Middle frontal gyrus (tissue), 1 donor: ENCODE measurements at regions not wholly inside any gene's neighbourhood (a gene's known extent, or its start where the extent isn't known, plus 50 kb on each side); places are given as distances from the start of the nearest gene placed in this dataset.

ENCODE experiments used
- DNase-seq: peaks from one replicate; pipeline ENCODE4 v3.0.0-alpha.2; 2015; ENCODE audit warnings: low spot score; ENCODE audit errors: extremely low spot score

DNA sequence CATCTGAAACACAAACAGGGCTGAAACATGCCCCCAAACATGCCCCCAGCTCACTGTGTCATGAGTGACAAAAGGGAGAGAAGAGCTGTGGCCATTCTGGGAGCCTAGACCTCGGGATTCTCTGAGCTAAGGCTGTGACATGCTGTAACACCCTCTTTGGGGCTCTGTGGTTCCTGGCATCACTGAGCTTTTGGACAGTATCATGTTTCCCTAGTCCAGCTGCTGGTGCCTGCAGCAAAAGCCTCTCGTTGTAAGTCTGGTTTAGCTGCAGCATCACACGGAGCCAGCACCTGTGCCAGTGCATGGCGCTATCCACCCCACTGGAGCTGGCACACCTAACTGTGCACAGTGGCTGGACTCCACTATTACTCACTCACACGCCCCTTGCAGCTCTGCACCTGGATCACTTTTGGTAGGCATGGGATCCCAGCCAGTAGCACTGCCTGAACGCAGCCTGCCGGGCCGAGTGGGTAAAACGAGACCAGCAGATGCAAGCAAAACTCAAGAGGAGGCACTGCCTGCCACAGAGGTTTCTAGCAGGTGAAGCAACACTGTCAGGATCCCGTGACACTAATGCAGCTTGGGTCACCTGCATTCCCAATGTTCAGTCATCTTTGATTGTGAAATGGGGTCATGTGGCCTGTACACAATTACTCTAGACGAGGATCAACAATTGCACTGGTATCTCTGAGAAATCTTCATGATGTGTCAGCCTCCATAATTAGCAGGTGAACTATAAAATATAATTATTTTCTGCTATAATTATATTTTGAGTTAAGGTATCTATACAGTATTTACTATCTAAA, 547.2 kb downstream of the ZNF804A start:
- no peak for DNase-seq

DNA sequence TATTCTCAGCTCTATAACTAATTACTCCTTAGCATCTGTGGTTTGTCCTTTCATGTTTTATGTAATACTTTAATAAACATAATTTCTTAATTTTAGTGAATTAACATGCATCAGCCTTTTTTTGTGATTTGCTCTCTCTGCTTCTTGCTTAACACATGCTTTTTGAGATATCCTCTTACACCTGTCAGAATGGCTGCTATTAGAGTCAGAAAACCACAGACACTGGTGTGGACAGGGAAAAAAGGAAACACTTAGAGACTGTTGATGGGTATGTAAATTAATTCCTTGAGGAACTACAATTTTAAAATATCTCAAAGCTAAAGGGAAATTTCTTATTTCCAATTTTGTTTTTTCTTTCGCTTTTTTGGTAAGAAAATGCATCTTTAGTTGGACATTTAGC, 549.0 kb downstream of the ZNF804A start:
- no peak for DNase-seq

DNA sequence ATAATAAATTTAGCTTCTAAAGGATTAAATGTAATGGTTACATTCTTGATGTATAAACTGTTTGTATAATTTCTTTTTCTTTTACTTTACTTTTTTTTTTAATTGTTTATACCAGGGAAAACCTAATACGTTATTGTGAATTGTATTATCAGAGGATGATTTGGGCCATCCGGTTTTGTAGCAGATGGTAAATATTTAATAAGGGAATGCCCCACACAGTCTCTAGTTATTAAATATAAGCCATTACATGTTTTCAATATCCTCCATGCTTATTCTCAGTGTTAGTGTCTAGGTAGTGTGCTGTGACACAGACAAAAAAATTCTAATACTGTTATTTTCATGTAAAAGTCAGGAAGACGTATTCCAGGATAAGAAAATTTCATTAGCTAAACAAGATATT, 553.9 kb downstream of the ZNF804A start:
- DNase-seq, result no peak

DNA sequence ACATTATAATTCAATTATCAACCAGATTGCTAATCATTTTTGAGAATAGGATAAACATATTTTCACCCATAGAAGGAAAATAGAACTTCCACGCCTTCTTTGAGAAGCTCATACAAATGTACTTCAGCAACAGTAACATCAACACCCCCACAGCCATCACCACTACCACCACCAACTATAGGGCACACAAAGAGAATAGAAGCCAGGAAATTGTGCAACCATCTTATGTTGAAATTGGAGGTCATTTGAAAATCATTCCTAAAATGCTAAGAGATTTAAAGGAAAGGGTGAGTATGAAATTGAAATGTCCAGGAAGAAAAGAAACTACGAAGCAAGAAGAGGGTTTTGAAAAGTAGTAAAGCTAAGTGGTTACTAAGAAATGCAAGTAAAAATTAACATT, 563.4 kb downstream of the ZNF804A start:
- no peak for DNase-seq

DNA sequence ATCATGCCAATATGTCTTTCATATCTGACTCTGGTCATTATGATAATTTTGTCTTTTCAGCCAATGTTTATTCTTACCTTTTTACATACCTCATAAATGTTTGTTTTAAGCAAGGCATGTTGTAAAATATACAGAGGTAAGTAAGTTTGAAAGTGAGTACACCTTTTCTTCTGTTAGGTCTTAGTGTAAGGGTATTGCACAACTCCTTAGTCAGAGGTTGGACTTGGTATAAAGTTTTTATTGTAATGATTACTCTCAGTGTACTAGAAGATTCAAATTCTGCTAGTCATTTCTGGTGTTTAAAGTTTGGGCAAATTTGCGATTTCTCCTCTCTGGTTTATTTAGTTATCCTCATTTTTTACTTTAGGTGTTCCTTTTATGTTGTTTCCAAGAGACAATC, 564.3 kb upstream of the FSIP2 start:
- DNase-seq, result no peak

DNA sequence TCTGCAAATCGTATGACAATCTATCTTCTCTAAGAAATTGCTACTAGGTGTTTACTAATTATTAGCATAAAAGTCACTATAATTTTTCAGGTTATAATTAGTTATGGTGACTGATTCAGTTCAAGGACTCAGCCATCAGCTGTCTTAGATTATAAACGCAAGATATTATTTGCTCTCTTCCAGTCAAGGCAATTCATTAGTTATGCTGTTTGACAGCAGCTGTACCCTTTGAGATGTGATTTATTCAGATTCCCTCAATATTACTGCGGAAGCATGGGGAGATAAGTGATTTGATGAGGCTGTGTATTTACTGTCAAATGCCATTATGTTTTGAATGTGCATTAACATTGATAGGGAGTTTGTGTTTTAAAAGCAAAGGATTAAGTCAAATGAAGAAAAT, 558.9 kb upstream of the FSIP2 start:
- no peak for DNase-seq

DNA sequence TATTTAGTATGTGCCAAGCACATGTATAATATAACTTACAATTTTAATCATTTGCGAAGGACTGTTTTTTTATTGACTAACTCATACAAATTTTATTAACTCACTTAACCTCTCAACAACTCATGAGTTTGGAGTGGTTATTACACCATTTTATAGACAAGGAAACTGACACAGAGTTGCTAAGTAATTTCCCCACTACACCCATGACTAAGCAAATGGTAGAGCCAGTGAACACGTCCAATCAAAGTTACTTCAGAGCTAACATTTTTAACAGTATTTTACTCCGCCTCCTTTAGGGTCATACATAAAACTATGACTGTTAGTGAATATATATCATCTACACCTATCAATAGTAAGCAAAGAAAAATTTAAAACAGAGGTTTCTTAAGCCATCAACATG, 556.7 kb upstream of the FSIP2 start:
- no peak for DNase-seq

DNA sequence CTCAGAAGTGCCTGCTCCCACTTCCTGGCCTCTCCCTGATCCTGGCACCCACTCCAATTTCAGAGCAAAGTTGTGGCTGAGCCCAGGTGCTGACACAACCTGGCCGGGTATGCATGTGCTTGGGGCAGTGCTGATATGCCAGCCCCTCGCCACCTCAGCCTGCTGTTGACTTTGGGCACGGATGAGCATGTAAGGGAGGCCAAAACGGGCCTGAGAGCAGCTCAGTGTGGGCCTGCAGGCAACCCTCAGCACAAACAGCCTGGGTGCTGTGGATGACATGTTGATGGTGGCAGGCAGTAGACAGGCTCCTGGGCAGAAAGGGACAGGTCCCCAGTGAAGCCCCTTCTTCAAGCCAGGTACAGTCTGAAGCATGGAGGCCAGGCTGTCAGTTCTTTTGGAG, 553.6 kb upstream of the FSIP2 start:
- no peak for DNase-seq

DNA sequence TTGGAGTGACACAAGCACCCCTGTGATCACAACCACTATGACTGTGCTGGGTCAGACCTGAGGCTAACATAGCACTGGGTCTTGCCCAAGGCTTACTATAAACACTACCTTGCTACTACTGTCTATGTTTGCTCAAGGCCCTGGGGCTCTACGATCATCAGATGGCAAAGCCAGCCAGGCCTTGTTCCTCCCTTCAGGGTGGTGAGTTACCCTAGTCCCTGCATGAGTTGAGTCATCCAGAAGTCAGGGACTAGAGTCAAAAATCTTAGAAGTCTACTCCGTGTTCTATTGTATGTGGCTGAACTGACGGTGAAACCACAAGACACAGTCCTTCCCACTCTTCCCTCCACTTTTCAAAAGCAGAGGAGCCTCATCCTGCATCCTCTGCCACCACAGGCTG, 551.2 kb upstream of the FSIP2 start:
- no peak for DNase-seq

DNA sequence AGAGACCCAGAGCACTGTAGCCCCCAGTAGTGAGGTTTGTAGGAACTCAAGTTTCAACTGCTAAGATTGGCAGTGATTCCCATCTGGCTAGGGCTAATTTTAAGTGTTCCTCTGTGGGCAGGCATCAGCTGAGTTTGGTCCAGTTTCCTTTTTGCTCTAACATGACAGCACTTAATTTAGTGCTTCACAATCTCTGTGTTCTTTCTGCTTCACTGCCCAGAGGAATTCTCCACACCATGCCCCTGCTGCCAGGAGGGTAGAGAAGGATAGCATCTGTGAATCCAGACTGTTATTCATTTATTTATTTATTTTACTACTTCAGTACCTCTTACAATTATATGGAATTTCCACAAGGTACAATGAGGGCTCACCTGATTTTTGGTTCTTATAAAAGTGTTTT, 549.9 kb upstream of the FSIP2 start:
- no peak for DNase-seq

DNA sequence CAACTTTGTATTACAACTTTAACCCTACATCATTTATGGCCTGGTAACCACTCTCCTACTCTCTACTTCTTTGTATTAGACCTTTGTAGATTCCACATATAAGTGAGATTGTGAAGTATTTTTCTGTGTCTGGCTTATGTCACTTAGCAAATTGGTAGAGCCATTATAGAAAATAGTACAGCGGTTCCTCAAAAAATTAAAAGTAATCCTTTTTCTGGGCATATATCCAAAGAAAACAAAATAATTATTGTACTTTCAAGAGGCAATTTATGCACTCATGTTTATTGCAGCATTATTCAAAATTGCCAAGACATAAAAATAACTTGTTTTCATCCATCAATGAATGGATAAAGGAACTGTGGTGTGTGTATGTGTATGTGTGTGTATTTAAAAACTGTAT, 537.5 kb upstream of the FSIP2 start:
- no peak for DNase-seq

DNA sequence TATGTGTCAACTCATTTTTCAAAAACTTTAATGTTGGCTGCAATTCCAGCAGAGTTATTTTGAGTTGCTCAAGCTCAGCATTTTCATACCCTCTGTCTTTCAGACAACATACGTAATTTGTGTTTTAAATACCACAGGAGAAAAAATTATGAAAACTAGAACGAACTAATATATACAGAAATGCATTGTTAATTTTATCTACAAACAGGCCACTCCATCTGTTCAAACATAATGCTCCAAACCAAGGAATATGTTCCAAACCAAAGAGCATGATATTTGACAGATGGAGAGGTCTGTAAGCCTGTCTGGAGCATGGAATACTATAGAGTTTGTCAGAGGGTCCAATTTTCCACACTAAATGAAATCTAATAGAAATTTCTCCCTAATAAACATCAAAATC, 536.2 kb upstream of the FSIP2 start:
- DNase-seq, result no peak

DNA sequence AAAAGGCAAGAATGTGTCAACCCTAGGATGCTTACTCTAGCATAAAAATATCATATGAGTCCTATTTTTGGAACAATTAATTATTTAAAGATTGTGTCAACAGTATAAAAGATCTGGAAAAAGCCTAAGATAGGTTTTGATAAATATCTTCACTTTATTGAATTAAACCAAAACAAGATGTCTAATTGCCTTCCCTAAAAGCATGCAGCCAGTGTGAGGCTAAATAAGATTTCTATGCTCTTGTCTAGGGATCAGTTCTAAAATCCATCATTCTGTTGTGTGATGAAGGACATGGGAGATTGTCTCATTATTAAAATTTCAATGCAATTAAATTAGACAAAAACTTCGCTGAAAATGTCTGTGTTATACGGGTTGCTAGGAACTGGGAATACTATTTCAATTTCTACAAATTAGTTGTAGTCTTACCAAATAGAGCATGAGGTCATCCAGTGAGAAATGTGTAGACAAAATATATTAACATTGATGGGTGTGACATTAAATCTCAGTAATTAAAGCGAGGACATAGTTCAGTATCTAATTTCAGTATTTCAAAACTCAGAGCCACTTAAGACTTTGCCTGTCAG, 535.6 kb upstream of the FSIP2 start:
- DNase-seq, result no peak

DNA sequence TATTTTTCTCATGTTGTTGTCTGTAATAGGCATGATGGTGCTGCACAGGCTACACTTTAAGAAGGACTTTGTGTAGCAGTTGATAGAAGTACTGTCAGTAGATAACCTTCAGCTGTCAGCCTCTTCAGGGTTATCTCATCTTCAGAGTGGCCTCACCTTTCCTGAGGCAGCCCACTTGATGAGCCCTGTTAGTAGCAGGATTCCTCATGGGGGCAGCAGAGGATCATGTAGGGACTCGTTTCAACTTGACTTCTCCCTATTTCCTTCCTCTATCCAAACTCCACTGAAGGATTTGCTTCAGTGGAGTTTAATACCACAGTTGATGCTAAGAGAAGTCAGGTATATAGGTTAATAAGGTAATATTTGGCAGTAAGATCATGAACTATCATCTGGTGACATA, 530.3 kb upstream of the FSIP2 start:
- DNase-seq, result no peak

DNA sequence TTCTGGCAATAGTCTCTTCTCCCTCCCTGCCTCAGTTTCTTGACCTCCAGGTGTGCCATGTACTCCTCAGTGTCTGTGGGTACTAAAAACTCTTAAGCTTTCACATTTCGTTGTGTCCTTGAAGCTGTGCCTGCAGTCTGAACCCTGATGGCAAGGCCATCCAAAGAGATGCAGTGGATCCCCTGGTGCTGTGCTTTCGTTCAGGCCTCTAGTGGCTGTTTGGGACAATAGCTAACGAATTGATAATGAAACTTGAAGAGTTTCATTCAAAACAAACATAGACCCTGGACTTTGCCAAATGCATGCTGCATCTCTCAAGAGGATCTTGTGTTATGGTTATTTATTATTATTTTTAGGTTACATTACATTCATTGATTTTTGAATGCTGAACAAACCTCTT, 523.1 kb upstream of the FSIP2 start:
- DNase-seq, result no peak

DNA sequence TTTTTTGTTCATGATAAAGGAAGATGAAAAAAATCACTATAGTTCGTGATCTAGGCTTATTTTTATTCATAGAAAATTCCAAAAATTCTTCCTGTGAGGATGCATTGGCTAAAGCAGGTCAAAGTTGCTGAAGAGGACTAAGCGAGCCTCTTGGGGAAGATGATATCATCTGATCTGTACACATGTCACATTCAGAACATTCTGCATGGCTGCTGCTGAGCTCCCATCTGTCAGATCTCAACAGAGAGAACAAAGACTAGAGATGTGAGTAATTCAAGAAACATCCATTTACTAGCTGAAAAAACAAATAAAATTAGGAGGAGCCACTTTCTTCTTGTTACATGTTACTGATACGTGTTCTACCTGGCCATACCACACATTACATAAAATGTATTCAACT, 518.6 kb upstream of the FSIP2 start:
- DNase-seq, result no peak

DNA sequence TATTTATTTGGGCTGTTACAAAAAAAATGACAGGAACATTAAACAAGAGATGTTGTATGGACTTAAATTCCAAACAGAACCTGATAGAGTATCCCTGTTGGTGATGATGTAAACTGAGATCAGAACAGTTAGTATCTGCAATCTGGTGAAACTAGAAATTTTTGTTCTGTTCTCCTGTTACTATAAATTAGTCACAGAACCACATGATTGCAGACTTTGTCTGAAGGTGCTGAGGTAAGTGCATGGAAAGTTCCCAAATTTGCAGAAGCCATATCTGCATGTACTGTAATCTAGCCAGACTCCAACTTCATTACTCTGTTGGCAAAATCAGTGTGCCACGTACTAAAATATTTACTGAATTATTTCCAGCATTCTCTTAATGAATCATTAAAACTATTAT, 516.3 kb upstream of the FSIP2 start:
- no peak for DNase-seq

DNA sequence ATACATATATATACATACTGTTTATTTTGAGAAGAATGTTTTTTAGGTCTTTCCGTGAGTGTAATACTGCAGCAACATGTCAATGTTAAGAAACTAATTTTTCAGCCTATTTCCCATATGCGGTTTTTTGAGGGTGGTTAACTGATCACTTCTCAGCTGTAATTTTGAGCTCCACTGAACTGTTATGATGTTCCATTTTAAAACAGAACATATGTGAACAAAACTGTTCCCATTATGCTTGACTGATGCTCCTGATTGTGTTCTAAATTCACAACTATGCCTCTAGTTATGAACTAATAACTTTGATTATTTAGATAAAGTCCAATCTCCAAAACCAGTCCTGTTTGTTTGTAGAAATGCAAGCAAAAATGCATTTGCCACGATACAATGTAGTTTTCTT, 511.2 kb upstream of the FSIP2 start:
- DNase-seq, result no peak

DNA sequence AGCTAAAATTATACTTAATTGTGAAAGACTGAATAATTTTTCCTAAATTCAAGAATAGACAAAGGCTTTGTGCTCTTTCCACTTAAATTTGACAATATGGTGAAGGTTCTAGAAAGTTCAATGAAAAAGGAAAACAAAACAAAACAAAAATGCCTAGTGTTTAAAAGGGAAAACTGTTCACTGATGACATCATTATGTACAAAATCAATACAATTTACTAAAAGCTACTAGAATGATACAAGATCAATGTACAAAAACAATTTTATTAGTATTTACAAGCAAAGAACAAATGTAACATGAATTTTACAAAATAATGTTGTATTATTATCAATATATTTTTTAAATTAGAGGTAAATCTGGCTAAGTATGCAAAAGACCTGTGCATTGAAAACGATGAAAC, 499.1 kb upstream of the FSIP2 start:
- no peak for DNase-seq

DNA sequence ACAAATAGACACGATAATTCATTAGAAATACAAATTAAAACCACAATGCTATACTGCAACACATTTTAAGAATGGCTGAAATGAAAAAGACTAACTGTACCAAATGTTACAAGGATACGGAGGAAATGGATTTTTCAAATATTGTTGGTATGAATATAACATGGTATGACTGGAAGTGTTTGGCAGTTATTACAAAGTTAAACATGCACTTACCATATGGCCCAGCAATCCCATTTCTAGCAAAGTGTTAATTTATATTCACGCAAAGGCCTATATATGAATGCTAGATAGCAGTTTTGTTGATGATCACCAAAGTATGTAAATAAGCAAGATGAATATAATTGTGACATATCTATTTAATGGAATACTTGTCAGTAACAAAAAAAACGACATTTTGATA, 497.8 kb upstream of the FSIP2 start:
- DNase-seq, result no peak

DNA sequence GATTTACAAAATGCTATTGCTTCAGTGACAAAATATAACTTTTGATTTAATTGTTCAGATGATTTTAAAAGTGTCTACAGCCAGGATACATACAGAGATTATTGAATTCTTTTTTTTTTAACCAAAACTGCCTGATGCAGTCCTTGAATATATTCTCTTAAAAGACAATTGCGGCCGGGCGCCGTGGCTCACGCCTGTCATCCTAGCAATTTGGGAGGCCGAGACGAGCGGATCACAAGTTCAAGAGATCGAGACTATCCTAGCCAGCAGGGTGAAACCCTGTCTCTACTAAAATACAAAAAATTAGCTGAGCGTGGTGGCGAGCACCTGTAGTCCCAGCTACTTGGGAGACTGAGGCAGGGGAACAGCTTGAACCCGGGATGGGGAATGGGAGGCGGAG, 497.0 kb upstream of the FSIP2 start:
- no peak for DNase-seq

DNA sequence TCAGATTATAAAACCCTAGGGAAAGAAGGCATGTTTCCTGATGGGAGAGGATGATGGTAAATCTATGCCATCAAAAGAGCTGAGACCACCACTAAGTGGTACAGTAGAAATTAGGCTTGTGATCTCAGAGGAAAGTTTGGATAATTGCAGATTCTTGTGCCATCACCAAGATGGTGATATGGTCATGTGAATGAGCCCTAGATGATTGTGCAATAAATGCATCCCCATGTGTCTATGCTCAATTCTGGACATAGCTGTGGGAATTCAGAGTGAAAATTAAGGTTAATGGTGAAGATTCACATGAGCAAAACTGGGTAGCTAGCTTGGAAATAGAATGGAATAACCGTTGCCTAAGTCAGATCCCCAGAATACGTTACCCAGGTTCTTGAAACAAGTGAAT, 496.1 kb upstream of the FSIP2 start:
- no peak for DNase-seq

DNA sequence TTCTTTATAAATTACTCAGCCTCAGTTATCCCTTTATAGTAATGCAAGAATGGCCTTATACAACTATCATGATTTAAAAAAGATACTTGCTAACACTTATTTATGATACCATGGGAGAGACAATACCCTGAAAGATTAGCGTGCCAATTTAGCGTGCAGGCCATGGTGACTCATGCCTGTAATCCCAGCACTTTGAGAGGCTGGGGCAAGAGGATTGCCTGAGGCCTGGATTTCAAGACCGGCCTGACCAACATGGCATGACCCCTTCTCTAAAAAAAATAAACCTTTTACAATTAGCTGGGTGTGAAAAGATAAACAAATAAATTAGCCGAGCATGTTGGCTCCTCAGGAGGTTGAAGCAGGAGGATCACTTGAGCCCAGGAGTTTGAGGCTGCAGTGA, 493.4 kb upstream of the FSIP2 start:
- DNase-seq, result no peak

DNA sequence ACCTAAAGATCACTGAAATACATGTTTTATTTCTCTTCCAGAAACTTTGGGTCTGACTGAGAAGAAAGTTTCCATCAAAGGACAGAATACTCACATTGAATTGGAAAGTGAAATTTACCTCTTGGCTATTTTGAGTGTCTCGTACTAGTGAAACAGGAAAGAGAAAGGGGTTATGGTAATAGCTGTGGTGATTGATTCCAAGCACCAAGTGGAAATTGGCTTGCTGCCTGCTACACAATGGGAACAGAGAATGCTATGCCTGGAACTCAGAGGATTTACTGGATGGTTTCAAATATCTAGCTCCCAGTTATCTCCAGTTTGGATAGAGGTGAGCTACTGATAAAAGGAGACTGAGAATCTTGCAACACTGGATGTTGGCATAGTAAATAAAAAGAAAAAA, 492.8 kb upstream of the FSIP2 start:
- no peak for DNase-seq
